ENCODE measurements at regions not wholly inside any gene's neighbourhood (a gene's known extent, or its start where the extent isn't known, plus 50 kb on each side); places are given as distances from the start of the nearest gene placed in this dataset.

GRCh38 chr5:142408536-142408935 lies 83.7 kb upstream of the SPRY4 start:
- TF ChIP-seq TEAD4 (IDR thresholded peaks at IDR 0.05) (no peak), YY1 (IDR thresholded peaks at IDR 0.05; ENCODE audit: low read depth) (no peak), REST (IDR thresholded peaks at IDR 0.05; ENCODE audit: low read depth) (no peak), FOXM1 (IDR thresholded peaks at IDR 0.05; ENCODE audit: borderline replicate concordance, low read depth) (no peak), NFIC (IDR thresholded peaks at IDR 0.05) (no peak), EGR1 (IDR thresholded peaks at IDR 0.05) (no peak), CEBPB (IDR thresholded peaks at IDR 0.05) (no peak), RAD21 (IDR thresholded peaks at IDR 0.05; ENCODE audit: low read depth) (no peak), CREB1 (IDR thresholded peaks at IDR 0.05; ENCODE audit: low read depth) (no peak), MAX (IDR thresholded peaks at IDR 0.05) (no peak), TCF12 (IDR thresholded peaks at IDR 0.05; ENCODE audit: low read depth) (no peak), ZBTB7A (IDR thresholded peaks at IDR 0.05; ENCODE audit: low read depth) (no peak), USF1 (IDR thresholded peaks at IDR 0.05) (no peak)

- TF ChIP-seq CEBPB (IDR thresholded peaks at IDR 0.05): no peak
- no peak for TF ChIP-seq YY1 (IDR thresholded peaks at IDR 0.05; ENCODE audit: low read depth)
- no peak for TF ChIP-seq CREB1 (IDR thresholded peaks at IDR 0.05; ENCODE audit: low read depth)
- no peak for TF ChIP-seq NFIC (IDR thresholded peaks at IDR 0.05)
- TF ChIP-seq TEAD4 (IDR thresholded peaks at IDR 0.05): no peak
- no peak for TF ChIP-seq TCF12 (IDR thresholded peaks at IDR 0.05; ENCODE audit: low read depth)
- TF ChIP-seq ZBTB7A (IDR thresholded peaks at IDR 0.05; ENCODE audit: low read depth): no peak
- no peak for TF ChIP-seq USF1 (IDR thresholded peaks at IDR 0.05)
- no peak for TF ChIP-seq REST (IDR thresholded peaks at IDR 0.05; ENCODE audit: low read depth)
- no peak for TF ChIP-seq TAF1 (IDR thresholded peaks at IDR 0.05; ENCODE audit: low read depth)
- TF ChIP-seq MAX (IDR thresholded peaks at IDR 0.05): no peak
- TF ChIP-seq RAD21 (IDR thresholded peaks at IDR 0.05; ENCODE audit: low read depth): no peak
- no peak for TF ChIP-seq EP300 (IDR thresholded peaks at IDR 0.05; ENCODE audit: borderline replicate concordance)
- no peak for TF ChIP-seq FOXM1 (IDR thresholded peaks at IDR 0.05; ENCODE audit: borderline replicate concordance, low read depth)
- no peak for TF ChIP-seq EGR1 (IDR thresholded peaks at IDR 0.05)
These were observed 81.1 kb upstream of the SPRY4 start for GRCh38 chr5:142405814-142406395.

GRCh38 chr5:142405023-142405422 lies 80.2 kb upstream of the SPRY4 start:
- no peak for TF ChIP-seq TEAD4 (IDR thresholded peaks at IDR 0.05)
- TF ChIP-seq CREB1 (IDR thresholded peaks at IDR 0.05; ENCODE audit: low read depth): no peak
- TF ChIP-seq USF1 (IDR thresholded peaks at IDR 0.05): no peak
- no peak for TF ChIP-seq EP300 (IDR thresholded peaks at IDR 0.05; ENCODE audit: borderline replicate concordance)
- no peak for TF ChIP-seq EGR1 (IDR thresholded peaks at IDR 0.05)
- no peak for TF ChIP-seq MAX (IDR thresholded peaks at IDR 0.05)
- TF ChIP-seq NFIC (IDR thresholded peaks at IDR 0.05): no peak
- no peak for TF ChIP-seq FOXM1 (IDR thresholded peaks at IDR 0.05; ENCODE audit: borderline replicate concordance, low read depth)
- TF ChIP-seq REST (IDR thresholded peaks at IDR 0.05; ENCODE audit: low read depth): no peak
- no peak for TF ChIP-seq CEBPB (IDR thresholded peaks at IDR 0.05)
- TF ChIP-seq TCF12 (IDR thresholded peaks at IDR 0.05; ENCODE audit: low read depth): no peak
- TF ChIP-seq TAF1 (IDR thresholded peaks at IDR 0.05; ENCODE audit: low read depth): no peak
- no peak for TF ChIP-seq RAD21 (IDR thresholded peaks at IDR 0.05; ENCODE audit: low read depth)
- no peak for TF ChIP-seq ZBTB7A (IDR thresholded peaks at IDR 0.05; ENCODE audit: low read depth)
- TF ChIP-seq YY1 (IDR thresholded peaks at IDR 0.05; ENCODE audit: low read depth): no peak
